GM18520 (cell line): ENCODE measurements at regions not wholly inside any gene's neighbourhood (a gene's known extent, or its start where the extent isn't known, plus 50 kb on each side); places are given as distances from the start of the nearest gene placed in this dataset.
"Not testable (repeated sequence)": the region's sequence is repeated elsewhere in the genome, so short reads cannot be mapped to it uniquely, and the experiment has no call there.

ENCODE experiments used
- ATAC-seq: cut with Tn5 transposase; IDR thresholded peaks from one replicate; pipeline ENCODE4 v1.9.1; 2021; ENCODE audit not compliant: unreplicated experiment

GRCh38 chr12:34403706-34404376, 381.5 kb downstream of the ALG10 start:
- ATAC-seq: no peak

DNA sequence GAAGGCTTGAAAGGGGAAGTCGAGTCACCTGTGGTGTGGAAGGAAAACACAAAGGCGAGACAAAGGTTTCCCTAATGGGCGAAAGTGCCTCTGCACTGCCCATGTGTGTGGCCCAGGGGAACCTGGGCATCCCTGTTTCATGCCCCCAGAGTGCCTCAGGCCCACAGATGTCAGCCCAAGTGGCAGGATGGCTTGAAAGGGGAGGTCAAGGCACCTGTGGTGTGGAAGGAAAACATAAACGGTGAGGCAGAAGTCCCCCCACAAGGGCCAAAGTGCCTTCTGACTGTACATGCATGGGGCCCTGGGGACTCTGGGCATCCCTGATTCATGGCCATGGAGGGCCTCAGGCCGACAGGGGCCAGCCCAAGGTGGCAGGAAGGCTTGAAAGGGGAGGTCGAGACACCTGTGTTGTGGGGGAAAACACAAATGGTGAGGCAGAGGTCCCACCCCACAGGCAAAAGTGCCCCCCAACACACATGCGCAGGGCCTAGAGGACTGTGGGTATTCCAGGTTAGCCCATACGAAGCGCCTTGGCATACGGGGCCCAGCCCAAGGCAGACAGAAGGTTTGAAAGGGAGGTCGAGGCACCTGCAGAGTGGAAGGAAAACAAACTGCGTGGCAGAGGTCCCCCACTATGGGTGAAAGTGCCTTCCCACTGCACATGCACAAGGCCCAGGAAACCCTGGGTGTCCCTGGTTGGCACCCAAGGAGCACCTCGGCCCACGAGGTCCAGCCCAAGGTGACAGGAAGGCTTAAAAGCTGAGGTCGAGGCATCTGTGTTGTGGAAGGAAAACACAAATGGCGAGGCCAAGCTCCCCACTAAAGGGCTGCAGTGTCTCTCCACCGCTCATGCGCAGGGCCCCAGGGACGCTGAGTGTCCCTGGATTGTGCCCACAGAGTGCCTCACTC, 382.3 kb downstream of the ALG10 start:
- ATAC-seq: no peak

DNA sequence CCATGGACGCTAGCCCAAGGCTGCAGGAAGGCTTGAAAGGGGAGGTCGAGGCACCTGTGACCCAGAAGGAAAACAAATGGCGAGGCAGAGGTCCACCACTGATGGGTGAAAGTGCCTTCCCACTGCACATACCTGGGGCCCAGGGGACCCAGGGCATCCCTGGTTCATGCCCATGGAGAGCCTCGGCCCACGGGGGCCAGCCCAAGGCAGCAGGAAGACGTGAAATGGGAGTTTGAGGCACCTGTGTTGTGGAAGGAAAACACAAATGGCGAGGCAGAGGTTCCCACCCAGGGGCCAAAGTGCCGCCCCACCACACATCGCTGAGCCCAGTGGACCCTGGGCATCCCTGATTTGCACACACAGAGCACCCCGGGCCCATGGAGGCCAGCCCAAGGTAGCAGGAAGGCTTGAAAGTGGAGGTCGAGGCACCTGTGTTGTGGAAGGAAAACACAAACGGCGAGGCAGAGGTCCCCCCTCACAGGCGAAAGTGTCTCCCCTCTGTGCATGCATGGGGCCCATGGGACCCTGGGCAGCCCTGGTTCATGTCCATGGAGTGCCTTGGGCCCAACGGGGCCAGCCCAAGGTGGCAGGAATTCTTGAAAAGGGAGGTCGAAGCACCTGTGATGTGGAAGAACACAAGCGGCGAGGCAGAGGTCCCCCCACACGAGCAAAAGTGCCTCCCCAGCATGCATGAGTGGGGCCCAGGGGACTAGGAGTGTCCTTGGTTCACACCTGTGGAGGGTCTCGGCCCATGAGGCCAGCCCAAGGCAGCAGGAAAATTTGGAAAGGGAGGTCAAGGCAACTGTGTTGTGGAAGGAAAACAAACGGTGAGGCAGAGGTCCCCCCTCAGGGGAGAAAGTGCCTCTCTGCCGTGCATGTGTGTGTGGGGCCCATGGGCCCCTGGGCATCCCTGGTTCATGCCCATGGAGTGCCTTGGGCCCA, 383.3 kb downstream of the ALG10 start:
- ATAC-seq: no peak

GRCh38 chr12:34406228-34406995, 384.1 kb downstream of the ALG10 start:
- ATAC-seq: no peak

DNA sequence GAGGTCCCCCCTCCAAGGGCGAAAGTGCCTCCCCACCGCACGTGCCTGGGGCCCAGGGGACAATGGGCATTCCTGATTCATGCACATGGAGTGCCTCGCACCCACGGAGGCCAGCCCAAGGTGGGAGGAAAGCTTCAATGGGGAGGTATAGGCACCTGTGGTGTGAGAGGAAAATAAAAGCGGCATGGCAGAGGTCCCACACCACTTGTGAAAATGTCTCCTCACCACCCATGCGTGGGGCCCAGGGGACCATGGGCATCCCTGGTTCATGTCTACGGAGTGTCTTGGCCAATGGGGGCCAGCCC, 384.7 kb downstream of the ALG10 start:
- ATAC-seq: no peak

GRCh38 chr12:34407813-34408212, 385.5 kb downstream of the ALG10 start:
- no peak for ATAC-seq

DNA sequence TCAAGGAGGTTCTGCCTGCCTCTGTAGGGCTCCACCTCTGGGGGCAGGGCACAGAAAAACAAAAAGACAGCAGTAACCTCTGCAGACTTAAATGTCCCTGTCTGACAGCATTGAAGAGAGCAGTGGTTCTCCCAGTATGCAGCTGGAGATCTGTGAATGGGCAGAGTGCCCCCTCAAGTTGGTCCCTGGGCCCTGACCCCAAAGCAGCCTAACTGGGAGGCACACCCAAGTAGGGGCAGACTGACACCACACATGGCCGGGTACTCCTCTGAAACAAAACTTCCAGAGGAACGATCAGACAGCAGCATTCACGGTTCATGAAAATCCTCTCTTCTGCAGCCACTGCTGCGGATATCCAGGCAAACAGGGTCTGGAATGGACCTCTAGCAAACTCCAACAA, 409.2 kb downstream of the ALG10 start:
- not testable (repeated sequence) for ATAC-seq
